HCT116 (cell line): ENCODE measurements at regions not wholly inside any gene's neighbourhood (a gene's known extent, or its start where the extent isn't known, plus 50 kb on each side); places are given as distances from the start of the nearest gene placed in this dataset.

Experiments
- ATAC-seq: fragments of 200-7000 bp; cut with Tn5 transposase; 2 replicates; pipeline ENCODE4 v1.9.1; 2020; ENCODE audit warnings: mild to moderate bottlenecking, moderate library complexity
- BruUV-seq: library from RNA; stranded (reverse); fragments of 400-500 nt; replicated peaks from 2 replicates; lab custom pipeline; 2021; lab: Mats Ljungman, UMichigan
- CTCF ChIA-PET: fragments of 300-600 bp; sonication (Branson Sonifier 250); formaldehyde crosslinking; loops from one replicate; lab custom pipeline; 2021; ENCODE audit warnings: antibody characterized with exemption; lab: Charles Lee
- POLR2A ChIA-PET: fragments of 300-600, 350-600 bp; sonication (Branson Sonifier 250); formaldehyde crosslinking; loops from one replicate; lab custom pipeline; 2021; ENCODE audit warnings: antibody characterized with exemption; lab: Charles Lee
- RAD21 ChIA-PET, 2 experiments: fragments of 300-600 bp; sonication (Branson Sonifier 250); formaldehyde crosslinking; loops; one replicate each; lab custom pipeline; 2023; ENCODE audit warnings: low total read pairs in 2 of 2; ENCODE audit not compliant: uncharacterized antibody in 2 of 2, unreplicated experiment in 2 of 2, low non-redundant PET in 1 of 2; lab: Charles Lee
- DNase-seq: peaks from one replicate; pipeline ENCODE4 v3.0.0-alpha.2; 2010; ENCODE audit warnings: low read depth, low spot score
- H2AFZ ChIP-seq: fragments of 200-600 bp; shearing (Covaris generic), sonication (generic); 2 replicates; pipeline ENCODE4 v1.6.1; 2017; ENCODE audit warnings: low read depth, mixed run types, mixed read lengths, antibody characterized with exemption, low read length; ENCODE audit not compliant: poor library complexity, severe bottlenecking
- H3K27ac ChIP-seq: 2 replicates; pipeline ENCODE4 v1.5.1; 2012; ENCODE audit warnings: low read depth, low read length
- H3K27me3 ChIP-seq: fragments of 200-600 bp; sonication (generic); 2 replicates; pipeline ENCODE4 v1.6.1; 2016; ENCODE audit warnings: mixed run types, low read length, mixed read lengths; ENCODE audit not compliant: insufficient read depth
- H3K36me3 ChIP-seq, 2 experiments: fragments of 200-500 bp in 1 of 2; fragments of 200-600 bp in 1 of 2; sonication (Bioruptor generic) in 1 of 2; sonication (generic) in 1 of 2; 2 replicates each; pipeline versions ENCODE4 v1.5.1 to v1.6.1; 2014 to 2016; ENCODE audit warnings: low read length in 2 of 2, inconsistent platforms in 1 of 2, mixed read lengths in 1 of 2, mixed run types in 1 of 2; ENCODE audit not compliant: insufficient read depth in 2 of 2, control insufficient read depth in 1 of 2
- H3K4me1 ChIP-seq, 2 experiments: fragments of 200-600 bp in 1 of 2; sonication (generic) in 1 of 2; 2 replicates each; pipeline versions ENCODE4 v1.5.1 to v1.6.1; 2012 to 2017; ENCODE audit warnings: low read length in 2 of 2, inconsistent platforms in 1 of 2, mild to moderate bottlenecking in 1 of 2, mixed read lengths in 1 of 2, mixed run types in 1 of 2, moderate library complexity in 1 of 2; ENCODE audit not compliant: insufficient read depth in 2 of 2, control insufficient read depth in 1 of 2
- H3K4me2 ChIP-seq: fragments of 200-600 bp; sonication (generic); 2 replicates; pipeline ENCODE4 v1.6.1; 2017; ENCODE audit warnings: mixed run types, low read length, mixed read lengths
- H3K4me3 ChIP-seq, 2 experiments: fragments of 200-600 bp in 1 of 2; sonication (generic) in 1 of 2; replicated peaks in 1 of 2; 2 replicates each; pipeline ENCODE4 v1.5.1; 2011 to 2016; ENCODE audit warnings: low read length in 2 of 2, control low read depth in 1 of 2, low read depth in 1 of 2, mild to moderate bottlenecking in 1 of 2, mixed read lengths in 1 of 2, mixed run types in 1 of 2
- H3K79me2 ChIP-seq: fragments of 200-600 bp; sonication (generic); 2 replicates; pipeline ENCODE4 v1.6.1; 2017; ENCODE audit warnings: mild to moderate bottlenecking, mixed run types, low read length, moderate library complexity, mixed read lengths; ENCODE audit not compliant: insufficient read depth
- H3K9ac ChIP-seq: fragments of 200-600 bp; sonication (generic); 2 replicates; pipeline ENCODE4 v1.6.1; 2016; ENCODE audit warnings: low read length, mixed read lengths
- H3K9me2 ChIP-seq: fragments of 200-600 bp; sonication (generic), shearing (Covaris generic); 2 replicates; pipeline ENCODE4 v1.6.1; 2017; ENCODE audit warnings: mixed run types, mild to moderate bottlenecking, moderate library complexity; ENCODE audit not compliant: insufficient read depth
- H3K9me3 ChIP-seq, 2 experiments: fragments of 200-500 bp in 1 of 2; fragments of 200-600 bp in 1 of 2; sonication (Bioruptor generic) in 1 of 2; sonication (generic) in 1 of 2; 2 replicates each; pipeline ENCODE4 v1.6.1; 2014 to 2017; ENCODE audit warnings: low read length in 2 of 2, mixed read lengths in 2 of 2, inconsistent platforms in 1 of 2, low read depth in 1 of 2, mild to moderate bottlenecking in 1 of 2, mixed run types in 1 of 2, moderate library complexity in 1 of 2; ENCODE audit not compliant: control insufficient read depth in 1 of 2, insufficient read depth in 1 of 2
- H4K20me1 ChIP-seq: fragments of 200-600 bp; sonication (generic), shearing (Covaris generic); 2 replicates; pipeline ENCODE4 v1.6.1; 2017; ENCODE audit warnings: mixed run types, mild to moderate bottlenecking, moderate library complexity; ENCODE audit not compliant: insufficient read depth
- ATF3 ChIP-seq: IDR thresholded peaks from 2 replicates; pipeline ENCODE4 v1.6.1; 2012
- CEBPB ChIP-seq: IDR thresholded peaks from 2 replicates; pipeline ENCODE4 v1.6.1; 2012; ENCODE audit warnings: low read depth
- EZH2phosphoT487 ChIP-seq: fragments of 200-600 bp; IDR thresholded peaks from 2 replicates; pipeline ENCODE4 v1.6.1; 2018; ENCODE audit warnings: antibody characterized with exemption, borderline replicate concordance
- FOSL1 ChIP-seq: IDR thresholded peaks from 2 replicates; pipeline ENCODE4 v1.6.1; 2012; ENCODE audit warnings: low read depth
- MAX ChIP-seq: IDR thresholded peaks from 2 replicates; pipeline ENCODE4 v1.6.1; 2012
- POLR2A ChIP-seq: IDR thresholded peaks from 2 replicates; pipeline ENCODE4 v1.7.0; 2011; ENCODE audit warnings: borderline replicate concordance; ENCODE audit not compliant: insufficient read depth, insufficient read length; ENCODE audit errors: extremely low read depth
- POLR2AphosphoS5 ChIP-seq: IDR thresholded peaks from 2 replicates; pipeline ENCODE4 v1.6.1; 2011; ENCODE audit warnings: mild to moderate bottlenecking, low read depth, low read length, moderate library complexity
- REST ChIP-seq: IDR thresholded peaks from 2 replicates; pipeline ENCODE4 v1.6.1; 2012; ENCODE audit warnings: low read depth
- SIN3A ChIP-seq: IDR thresholded peaks from 2 replicates; pipeline ENCODE4 v1.6.1; 2012; ENCODE audit warnings: low read depth
- SP1 ChIP-seq: IDR thresholded peaks from 2 replicates; pipeline ENCODE4 v1.6.1; 2012; ENCODE audit warnings: low read depth
- SRF ChIP-seq: IDR thresholded peaks from 2 replicates; pipeline ENCODE4 v1.6.1; 2012; ENCODE audit warnings: low read depth
- TCF7L2 ChIP-seq: IDR thresholded peaks from 2 replicates; pipeline ENCODE4 v1.7.0; 2011; ENCODE audit warnings: borderline replicate concordance, inconsistent platforms; ENCODE audit not compliant: insufficient read depth, insufficient read length; ENCODE audit errors: extremely low read depth
- YY1 ChIP-seq: IDR thresholded peaks from 2 replicates; pipeline ENCODE4 v1.6.1; 2011; ENCODE audit warnings: low read length, low read depth, moderate library complexity, mild to moderate bottlenecking; ENCODE audit not compliant: insufficient replicate concordance; ENCODE audit errors: extremely low read depth
- ZBTB33 ChIP-seq: IDR thresholded peaks from 2 replicates; pipeline ENCODE4 v1.6.1; 2011; ENCODE audit warnings: mild to moderate bottlenecking, low read length, moderate library complexity; ENCODE audit not compliant: insufficient replicate concordance; ENCODE audit errors: extremely low read depth
- ZNF274 ChIP-seq: fragments of 200-500 bp; sonication (Bioruptor generic); IDR thresholded peaks from 2 replicates; pipeline ENCODE4 v1.6.1; 2014; ENCODE audit warnings: mild to moderate bottlenecking, low read depth, low read length, inconsistent platforms
- intact Hi-C: fragments of 100-400 bp; cut with micrococcal nuclease; formaldehyde crosslinking; loops from 2 replicates; pipeline ENCODE4 v1.10.0; 2022

GRCh38 chr21:18164483-18164882 is 80.2 kb upstream of the CHODL start:
- no peak overlapping the region for H2AFZ ChIP-seq
- H3K9ac ChIP-seq = no peak overlapping the region
- H3K9me3 ChIP-seq = peaks cover 7 to 34% of the 10 kb centered on the region in 2 experiments; a peak in 2 of 4 replicates
- H3K4me2 ChIP-seq = no peak overlapping the region
- POLR2A ChIA-PET = no interaction called here
- TF ChIP-seq TCF7L2 (no peak), YY1 (no peak), ATF3 (no peak), MAX (no peak), POLR2AphosphoS5 (no peak), EZH2phosphoT487 (no peak), FOSL1 (no peak), SRF (no peak), SP1 (no peak)
- TF ChIP-seq, all 23 proteins: peak for 0
- Histone ChIP-seq H4K20me1 (no peaks in the 10 kb centered on the region), H3K27ac (no peak overlapping the region), H3K36me3 (no peaks in the 10 kb centered on the region), H3K4me3 (no peak overlapping the region), H3K27me3 (no peaks in the 10 kb centered on the region), H3K79me2 (no peaks in the 10 kb centered on the region), H3K4me1 (no peaks in the 10 kb centered on the region), H3K9me2 (no peaks in the 10 kb centered on the region)
- no TSS peak for BruUV-seq
- CTCF ChIA-PET = no interaction called here
- RAD21 ChIA-PET = no interaction called here
- intact Hi-C loops = no loop called here
- DNase-seq = no peak
- ATAC-seq = no peak

GRCh38 chr21:18163956-18164355 is 80.7 kb upstream of the CHODL start:
- CTCF ChIA-PET = no interaction called here
- H3K4me3 ChIP-seq = no peak overlapping the region
- no peaks in the 10 kb centered on the region for H4K20me1 ChIP-seq
- H3K9ac ChIP-seq = no peak overlapping the region
- H3K36me3 ChIP-seq = no peaks in the 10 kb centered on the region
- BruUV-seq = no TSS peak
- no peak overlapping the region for H2AFZ ChIP-seq
- ATAC-seq (no peak), DNase-seq (no peak)
- POLR2A ChIA-PET = no interaction called here
- peaks cover 7 to 35% of the 10 kb centered on the region in 2 experiments; a peak in 2 of 4 replicates for H3K9me3 ChIP-seq
- H3K4me1 ChIP-seq = no peaks in the 10 kb centered on the region
- intact Hi-C loops = no loop called here
- H3K4me2 ChIP-seq = no peak overlapping the region
- H3K9me2 ChIP-seq = no peaks in the 10 kb centered on the region
- H3K79me2 ChIP-seq = no peaks in the 10 kb centered on the region
- no peak overlapping the region for H3K27ac ChIP-seq
- no peaks in the 10 kb centered on the region for H3K27me3 ChIP-seq
- RAD21 ChIA-PET = no interaction called here
- no peak for TF ChIP-seq ZNF274
- no peak for TF ChIP-seq SRF
- no peak for TF ChIP-seq FOSL1
- no peak for TF ChIP-seq REST
- no peak for TF ChIP-seq SIN3A
- no peak for TF ChIP-seq POLR2A
- no peak for TF ChIP-seq EZH2phosphoT487
- no peak for TF ChIP-seq ZBTB33
- TF ChIP-seq CEBPB = no peak
- no peak for TF ChIP-seq TCF7L2
